ENCODE measurements at regions not wholly inside any gene's neighbourhood (a gene's known extent, or its start where the extent isn't known, plus 50 kb on each side); places are given as distances from the start of the nearest gene placed in this dataset.

GRCh38 chr10:105605104-105605503 lies 964.0 kb downstream of the SORCS3 start:
- no peak for DNase-seq (ENCODE audit: low read depth)
- TF ChIP-seq, protein P1, sequence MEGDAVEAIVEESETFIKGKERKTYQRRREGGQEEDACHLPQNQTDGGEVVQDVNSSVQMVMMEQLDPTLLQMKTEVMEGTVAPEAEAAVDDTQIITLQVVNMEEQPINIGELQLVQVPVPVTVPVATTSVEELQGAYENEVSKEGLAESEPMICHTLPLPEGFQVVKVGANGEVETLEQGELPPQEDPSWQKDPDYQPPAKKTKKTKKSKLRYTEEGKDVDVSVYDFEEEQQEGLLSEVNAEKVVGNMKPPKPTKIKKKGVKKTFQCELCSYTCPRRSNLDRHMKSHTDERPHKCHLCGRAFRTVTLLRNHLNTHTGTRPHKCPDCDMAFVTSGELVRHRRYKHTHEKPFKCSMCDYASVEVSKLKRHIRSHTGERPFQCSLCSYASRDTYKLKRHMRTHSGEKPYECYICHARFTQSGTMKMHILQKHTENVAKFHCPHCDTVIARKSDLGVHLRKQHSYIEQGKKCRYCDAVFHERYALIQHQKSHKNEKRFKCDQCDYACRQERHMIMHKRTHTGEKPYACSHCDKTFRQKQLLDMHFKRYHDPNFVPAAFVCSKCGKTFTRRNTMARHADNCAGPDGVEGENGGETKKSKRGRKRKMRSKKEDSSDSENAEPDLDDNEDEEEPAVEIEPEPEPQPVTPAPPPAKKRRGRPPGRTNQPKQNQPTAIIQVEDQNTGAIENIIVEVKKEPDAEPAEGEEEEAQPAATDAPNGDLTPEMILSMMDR (conservative IDR thresholded peaks at IDR 0.05; ENCODE audit: low read depth, low read length), result no peak
- H3K4me3 ChIP-seq (ENCODE audit: low read length), result no peak overlapping the region

DNA sequence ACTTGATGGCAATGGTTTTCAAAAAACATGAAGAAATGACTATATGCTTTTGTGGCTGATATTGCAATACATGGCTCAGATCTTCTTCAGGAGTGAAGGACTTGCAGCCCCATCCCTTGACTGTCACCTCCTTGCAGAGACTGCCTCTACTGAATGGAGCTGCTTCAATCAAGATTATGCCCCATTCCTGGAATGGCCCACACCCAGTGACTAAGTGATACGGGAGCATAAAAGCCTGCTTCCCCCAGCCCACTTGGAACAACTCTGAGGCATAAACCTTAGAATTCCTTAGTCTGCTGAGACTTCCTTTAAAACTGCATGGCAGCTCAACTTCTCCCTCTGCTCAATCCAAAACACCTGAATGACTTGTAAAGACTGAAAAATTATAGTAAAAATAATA lies 957.1 kb downstream of the SORCS3 start:
- TF ChIP-seq, protein P1 (conservative IDR thresholded peaks at IDR 0.05; ENCODE audit: low read depth, low read length), result no peak
- H3K4me3 ChIP-seq (ENCODE audit: low read length), result no peak overlapping the region
- DNase-seq (ENCODE audit: low read depth), result peak; percentile 65

DNA sequence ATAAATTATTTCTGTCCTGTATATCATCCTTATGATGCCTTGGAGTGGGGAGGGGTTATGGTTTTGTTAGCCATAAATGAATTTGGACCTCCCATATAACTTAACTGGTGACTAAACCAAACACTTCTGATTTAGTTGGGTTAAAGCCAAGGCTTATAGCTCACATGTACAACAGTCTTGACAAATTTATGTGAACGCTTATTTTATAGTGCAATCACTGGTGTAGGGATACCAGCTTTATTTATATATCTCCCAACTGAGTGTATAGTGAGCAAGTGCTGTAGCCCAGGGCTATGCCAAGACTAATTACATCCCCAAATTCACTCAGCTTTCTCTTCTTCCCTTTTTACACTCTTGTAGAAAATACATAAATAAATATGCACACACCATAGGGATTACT lies 956.2 kb downstream of the SORCS3 start:
- TF ChIP-seq, protein P1 (conservative IDR thresholded peaks at IDR 0.05; ENCODE audit: low read depth, low read length), result no peak
- no peak overlapping the region for H3K4me3 ChIP-seq (ENCODE audit: low read length)
- peak; percentile 66 for DNase-seq (ENCODE audit: low read depth)

GRCh38 chr10:105596749-105597148 lies 955.7 kb downstream of the SORCS3 start:
- TF ChIP-seq, protein P1 (conservative IDR thresholded peaks at IDR 0.05; ENCODE audit: low read depth, low read length), result no peak
- H3K4me3 ChIP-seq (ENCODE audit: low read length), result no peak overlapping the region
- DNase-seq (ENCODE audit: low read depth), result no peak

GRCh38 chr10:105594296-105594695 lies 953.2 kb downstream of the SORCS3 start:
- H3K4me3 ChIP-seq (ENCODE audit: low read length), result no peak overlapping the region
- TF ChIP-seq, protein P1 (conservative IDR thresholded peaks at IDR 0.05; ENCODE audit: low read depth, low read length), result no peak
- DNase-seq (ENCODE audit: low read depth), result no peak

- no peak for DNase-seq (ENCODE audit: low read depth)
- TF ChIP-seq, protein P1 (conservative IDR thresholded peaks at IDR 0.05; ENCODE audit: low read depth, low read length), result no peak
Measured at GRCh38 chr10:105592468-105592867, 951.4 kb downstream of the SORCS3 start.

DNA sequence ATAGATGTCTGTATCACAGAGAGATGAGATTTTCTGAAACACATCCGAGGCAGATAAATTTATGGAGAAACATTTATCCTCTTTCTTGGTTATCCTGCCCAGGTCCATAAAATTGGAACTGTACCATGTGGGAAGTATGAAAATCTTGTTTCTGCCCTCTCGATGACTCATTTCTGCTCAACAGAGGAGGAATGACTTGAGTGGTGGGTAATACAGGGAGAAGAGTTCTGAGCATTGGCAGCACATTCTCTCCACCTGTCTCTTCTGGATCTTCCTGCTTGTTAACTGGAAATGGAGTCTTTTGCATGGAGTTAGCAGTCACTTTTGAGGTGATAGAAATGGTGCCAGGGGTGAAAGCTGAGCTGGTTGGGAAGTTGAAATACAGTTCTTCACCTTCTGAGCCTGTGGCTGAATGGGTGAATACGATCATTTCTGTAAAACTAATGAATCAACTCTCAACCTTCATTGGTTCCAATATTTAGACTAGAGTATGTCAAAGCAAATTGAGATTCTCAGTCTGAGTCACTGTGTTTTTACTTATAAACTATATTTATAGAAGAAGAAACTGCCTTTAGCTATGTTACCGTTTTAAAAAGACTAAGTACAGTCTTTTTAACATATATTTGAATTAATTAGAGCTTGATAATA lies 945.5 kb downstream of the SORCS3 start:
- DNase-seq (ENCODE audit: low read depth), result peak; percentile 27
- TF ChIP-seq, protein P1 (conservative IDR thresholded peaks at IDR 0.05; ENCODE audit: low read depth, low read length), result no peak
- H3K4me3 ChIP-seq (ENCODE audit: low read length), result no peak overlapping the region

More at GRCh38 chr10:105592468-105592867, 951.4 kb downstream of the SORCS3 start:
- no peak overlapping the region for H3K4me3 ChIP-seq (ENCODE audit: low read length)

Measured in retinal pigment epithelial cell (primary cell).